K562 (cell line): ENCODE measurements at regions not wholly inside any gene's neighbourhood (a gene's known extent, or its start where the extent isn't known, plus 50 kb on each side); places are given as distances from the start of the nearest gene placed in this dataset.

Experiments used
- ATAC-seq: fragments of 200-7000 bp; cut with Tn5 transposase; 3 replicates; pipeline ENCODE4 v1.9.1; 2020; ENCODE audit warnings: moderate library complexity
- BruUV-seq: library from RNA; stranded (reverse); fragments of 400-500 nt; replicated peaks from 2 replicates; lab custom pipeline; 2021; lab: Mats Ljungman, UMichigan
- CTCF ChIA-PET: fragments of 300-600 bp; formaldehyde crosslinking; extraction: SDS; loops from one replicate; lab custom pipeline; 2021; ENCODE audit warnings: low intra/inter-chr PET ratio; lab: Yijun Ruan, JAX
- POLR2A ChIA-PET: fragments of 300-600, 350-650 bp; sonication (Branson Sonifier 250); formaldehyde crosslinking; extraction: SDS; loops from one replicate; lab custom pipeline; 2021; ENCODE audit warnings: antibody characterized with exemption, inconsistent platforms; lab: Yijun Ruan, JAX
- DNase-seq, 4 experiments: peaks; one replicate each; pipeline versions ENCODE4 v3.0.0 to v3.0.0-alpha.2; 2011 to 2018; ENCODE audit warnings: low spot score in 3 of 4, mixed read lengths in 3 of 4; ENCODE audit errors: extremely low read depth in 1 of 4
- FAIRE-seq: peaks from 2 replicates; lab custom pipeline; 2011; peaks lifted over from hg19 to GRCh38; lab: Jason Lieb, UNC
- H2AFZ ChIP-seq: 2 replicates; pipeline ENCODE4 v1.6.0; 2011; ENCODE audit warnings: low read depth, low read length, control low read depth, inconsistent platforms
- H3K27ac ChIP-seq: fragments of 200-600 bp; 3 replicates; pipeline ENCODE4 v1.8.0; 2011; ENCODE audit warnings: low read depth, mild to moderate bottlenecking, control low read depth, inconsistent platforms, low read length, moderate library complexity, mixed read lengths; ENCODE audit errors: extremely low read depth
- H3K27me3 ChIP-seq, 2 experiments: fragments of 300-600 bp in 1 of 2; 2 replicates in 1 of 2; 3 replicates in 1 of 2; pipeline versions ENCODE4 v1.6.0 to v1.8.0; 2011; ENCODE audit warnings: inconsistent platforms in 2 of 2, low read length in 2 of 2, mild to moderate bottlenecking in 1 of 2, mixed read lengths in 1 of 2, moderate library complexity in 1 of 2; ENCODE audit not compliant: control insufficient read depth in 2 of 2, insufficient read depth in 2 of 2
- H3K36me3 ChIP-seq: fragments of 300-600 bp; 3 replicates; pipeline ENCODE4 v1.8.0; 2011; ENCODE audit warnings: mild to moderate bottlenecking, low read length, inconsistent platforms; ENCODE audit not compliant: control insufficient read depth, insufficient read depth
- H3K4me1 ChIP-seq, 2 experiments: fragments of 200-600 bp in 1 of 2; replicated peaks in 1 of 2; 2 replicates in 1 of 2; 3 replicates in 1 of 2; pipeline versions ENCODE4 v1.5.1 to v1.8.0; 2011; ENCODE audit warnings: inconsistent platforms in 2 of 2, low read length in 2 of 2, mild to moderate bottlenecking in 1 of 2, mixed read lengths in 1 of 2, moderate library complexity in 1 of 2; ENCODE audit not compliant: control insufficient read depth in 2 of 2, insufficient read depth in 2 of 2
- H3K4me2 ChIP-seq: 2 replicates; pipeline ENCODE4 v1.6.1; 2011; ENCODE audit warnings: low read length, control low read depth, inconsistent platforms, mixed read lengths; ENCODE audit not compliant: insufficient read depth
- H3K4me3 ChIP-seq: fragments of 200-600 bp; sonication (generic), shearing (Covaris generic); 2 replicates; pipeline ENCODE4 v1.5.1; 2016; ENCODE audit warnings: control low read depth, inconsistent platforms
- H3K79me2 ChIP-seq: fragments of 200-600 bp; 3 replicates; pipeline ENCODE4 v1.8.0; 2011; ENCODE audit warnings: low read length, inconsistent platforms; ENCODE audit not compliant: control insufficient read depth, insufficient read depth
- H3K9ac ChIP-seq, 2 experiments: 2 replicates each; pipeline versions ENCODE4 v1.6.0 to v1.6.1; 2011; ENCODE audit warnings: low read depth in 2 of 2, low read length in 2 of 2, control low read depth in 1 of 2, inconsistent platforms in 1 of 2, mild to moderate bottlenecking in 1 of 2, mixed read lengths in 1 of 2; ENCODE audit not compliant: insufficient read depth in 1 of 2
- H3K9me1 ChIP-seq: one replicate; pipeline ENCODE4 v1.6.0; 2011; ENCODE audit warnings: inconsistent platforms, mild to moderate bottlenecking, low read length, moderate library complexity; ENCODE audit not compliant: control insufficient read depth, insufficient read depth
- H3K9me3 ChIP-seq: replicated peaks from 2 replicates; pipeline ENCODE4 v1.5.1; 2011; ENCODE audit warnings: low read depth, low read length, inconsistent platforms; ENCODE audit not compliant: control insufficient read depth, insufficient read depth
- H4K20me1 ChIP-seq: replicated peaks from 2 replicates; pipeline ENCODE4 v1.6.1; 2011; ENCODE audit warnings: low read length, inconsistent platforms, mixed read lengths; ENCODE audit not compliant: control insufficient read depth, insufficient read depth
- CEBPB ChIP-seq: fragments of 450-650 bp; IDR thresholded peaks from 2 replicates; pipeline ENCODE4 v1.6.1; 2016; ENCODE audit warnings: missing genetic modification characterization, missing compliant biosample characterization
- EP300 ChIP-seq: IDR thresholded peaks from 2 replicates; pipeline ENCODE4 v1.6.1; 2012; ENCODE audit warnings: low read length, improper control_type of control experiment
- ETV6 ChIP-seq, 3 experiments: fragments of 150-350 bp in 1 of 3; sonication (generic) in 1 of 3; formaldehyde crosslinking in 1 of 3; IDR thresholded peaks; 2 replicates each; pipeline versions ENCODE4 v1.6.1 to v1.8.0; 2014 to 2022; ENCODE audit warnings: borderline replicate concordance in 2 of 3, low read depth in 2 of 3, antibody characterized with exemption in 1 of 3, low read length in 1 of 3, mild to moderate bottlenecking in 1 of 3, missing genetic modification reagents in 1 of 3
- KLF16 ChIP-seq: IDR thresholded peaks from 2 replicates; pipeline ENCODE4 v1.6.1; 2016; ENCODE audit warnings: antibody characterized with exemption
- NR1H2 ChIP-seq: sonication (generic); formaldehyde crosslinking; IDR thresholded peaks from 2 replicates; pipeline ENCODE4 v1.4.0; 2020; ENCODE audit warnings: mild to moderate bottlenecking, missing genetic modification reagents
- NR3C1 ChIP-seq: sonication (generic); formaldehyde crosslinking; IDR thresholded peaks from 2 replicates; pipeline ENCODE4 v1.8.1; 2022; ENCODE audit warnings: missing genetic modification reagents
- NUFIP1 ChIP-seq: fragments of 450-650 bp; IDR thresholded peaks from 2 replicates; pipeline ENCODE4 v1.6.1; 2018; ENCODE audit not compliant: partially characterized antibody
- RBM17 ChIP-seq: fragments of 200-400 bp; formaldehyde crosslinking; IDR thresholded peaks from 2 replicates; pipeline ENCODE4 v1.6.1; 2017; ENCODE audit warnings: low read depth, mild to moderate bottlenecking, low read length, borderline replicate concordance
- RNF2 ChIP-seq: sonication (generic); IDR thresholded peaks from 2 replicates; pipeline ENCODE4 v1.6.1; 2016
- THAP12 ChIP-seq: fragments of 250-450 bp; sonication (Bioruptor Pico); IDR thresholded peaks from 2 replicates; pipeline ENCODE4 v1.9.0; 2021; ENCODE audit warnings: mild to moderate bottlenecking, inconsistent platforms
- ZBTB26 ChIP-seq: fragments of 450-650 bp; formaldehyde crosslinking; IDR thresholded peaks from 2 replicates; pipeline ENCODE4 v1.4.0; 2022; ENCODE audit warnings: missing genetic modification characterization
- ZNF407 ChIP-seq: fragments of 450-650 bp; IDR thresholded peaks from 2 replicates; pipeline ENCODE4 v1.6.1; 2016; ENCODE audit warnings: low read depth
- ZNF699 ChIP-seq: fragments of 250-450 bp; sonication (Bioruptor Pico); IDR thresholded peaks from 2 replicates; pipeline ENCODE4 v1.8.0; 2021; ENCODE audit warnings: mild to moderate bottlenecking, moderate library complexity; ENCODE audit not compliant: insufficient replicate concordance
- WGBS: fragments of 100-300 bp; shearing (Covaris generic); methylation state at CpG from one replicate; pipeline ENCODE4 v1.1.6; 2016; ENCODE audit warnings: low coverage, mixed read lengths; ENCODE audit not compliant: insufficient coverage; ENCODE audit errors: missing lambda C conversion rate; 5-methylcytosine and 5-hydroxymethylcytosine counted together
- in situ Hi-C: fragments of 300-500 bp; cut with MboI; formaldehyde crosslinking; loops from 4 replicates; pipeline ENCODE4 v1.15.0; 2018; ENCODE audit warnings: inconsistent platforms, mixed read lengths
- intact Hi-C: fragments of 100-400 bp; cut with micrococcal nuclease; formaldehyde crosslinking; loops from 2 replicates; pipeline ENCODE4 v1.14.2; 2022

- Histone ChIP-seq H3K9me3 (no peaks in the 10 kb centered on the region), H3K27me3 (no peaks in the 10 kb centered on the region), H3K4me2 (no peak overlapping the region), H3K36me3 (no peaks in the 10 kb centered on the region), H4K20me1 (no peaks in the 10 kb centered on the region), H3K9me1 (no peaks in the 10 kb centered on the region), H3K9ac (no peak overlapping the region), H3K4me3 (no peak overlapping the region), H2AFZ (no peak overlapping the region), H3K79me2 (no peaks in the 10 kb centered on the region), H3K4me1 (no peaks in the 10 kb centered on the region), H3K27ac (no peak overlapping the region)
- CTCF ChIA-PET = no interaction called here
- 0% methylated on average over 3 of the region's 3 CpGs for WGBS
- DNase-seq = no peak
- intact Hi-C loops = no loop called here
- no TSS peak for BruUV-seq
- POLR2A ChIA-PET = no interaction called here
- TF ChIP-seq KLF16 (no peak), NR1H2 (CRISPR knock-in tag) (no peak), CEBPB (tag) (no peak), THAP12 (CRISPR knock-in tag) (no peak), RBM17 (no peak), ETV6 (IDR thresholded peaks at IDR 0.05; ENCODE audit: borderline replicate concordance in 1 of 2, low read depth in 2 of 2, low read length in 1 of 2) (no peak), ETV6 (CRISPR knock-in tag; IDR thresholded peaks at IDR 0.05; ENCODE audit: borderline replicate concordance) (no peak), EP300 (no peak), RNF2 (no peak), NR3C1 (CRISPR knock-in tag) (no peak), ZNF407 (no peak), ZBTB26 (CRISPR knock-in tag) (no peak), ZNF699 (CRISPR knock-in tag) (no peak), NUFIP1 (no peak)
- no peak for ATAC-seq
- in situ Hi-C loops = no loop called here
- no peak for FAIRE-seq
Measured at GRCh38 chr20:60334911-60335310, 376.7 kb downstream of the CDH26 start.
